Sigmoid colon (tissue), 4 donors: ENCODE measurements at regions not wholly inside any gene's neighbourhood (a gene's known extent, or its start where the extent isn't known, plus 50 kb on each side); places are given as distances from the start of the nearest gene placed in this dataset.

ENCODE experiments used
- CTCF ChIP-seq, 4 experiments: fragments of 450-650 bp in 3 of 4; fragments of 200-600 bp in 1 of 4; IDR thresholded peaks; one replicate each; pipeline ENCODE4 v1.5.1; 2016 to 2019; ENCODE audit warnings: antibody characterized with exemption in 4 of 4, mild to moderate bottlenecking in 3 of 4, moderate library complexity in 2 of 4
- POLR2A ChIP-seq, 2 donors: fragments of 450-650 bp; IDR thresholded peaks; one replicate each; pipeline ENCODE4 v1.6.1; 2016; ENCODE audit warnings: antibody characterized with exemption in 2 of 2, mild to moderate bottlenecking in 2 of 2, moderate library complexity in 2 of 2
- POLR2AphosphoS5 ChIP-seq, 4 donors: sonication (generic); formaldehyde crosslinking; IDR thresholded peaks; one replicate each; pipeline ENCODE4 v1.6.1; 2017; ENCODE audit warnings: antibody characterized with exemption in 4 of 4

GRCh38 chr6:79803917-79804316, 143.4 kb downstream of the ELOVL4 start:
- TF ChIP-seq CTCF (IDR thresholded peaks at IDR 0.05) = no peak
- TF ChIP-seq POLR2AphosphoS5 (IDR thresholded peaks at IDR 0.05) = no peak
- no peak for TF ChIP-seq POLR2A (IDR thresholded peaks at IDR 0.05)
